HUES64 (cell line): ENCODE measurements at regions not wholly inside any gene's neighbourhood (a gene's known extent, or its start where the extent isn't known, plus 50 kb on each side); places are given as distances from the start of the nearest gene placed in this dataset.

Experiments used
- H3K27ac ChIP-seq: 2 replicates; pipeline ENCODE4 v1.7.0; 2013; ENCODE audit warnings: low read depth, low read length, inconsistent platforms
- H3K27me3 ChIP-seq: 2 replicates; pipeline ENCODE4 v1.6.1; 2013; ENCODE audit warnings: mild to moderate bottlenecking, low read length; ENCODE audit not compliant: insufficient read depth
- H3K36me3 ChIP-seq: 2 replicates; pipeline ENCODE4 v1.6.1; 2013; ENCODE audit warnings: mild to moderate bottlenecking, low read length; ENCODE audit not compliant: insufficient read depth
- H3K4me1 ChIP-seq: 2 replicates; pipeline ENCODE4 v1.6.1; 2013; ENCODE audit warnings: mild to moderate bottlenecking, low read length, moderate library complexity; ENCODE audit not compliant: insufficient read depth
- H3K4me3 ChIP-seq: 2 replicates; pipeline ENCODE4 v1.5.1; 2013; ENCODE audit warnings: mild to moderate bottlenecking, low read length, moderate library complexity
- H3K9ac ChIP-seq: 2 replicates; pipeline ENCODE4 v1.6.1; 2013; ENCODE audit warnings: mild to moderate bottlenecking, low read depth, low read length
- H3K9me3 ChIP-seq: 2 replicates; pipeline ENCODE4 v1.6.1; 2013; ENCODE audit warnings: low read depth, low read length; ENCODE audit not compliant: insufficient read depth
- WGBS: fragments of 150-250, 120-280 bp; methylation state at CpG from one replicate; pipeline ENCODE4 v1.1.7; 2013; ENCODE audit warnings: missing lambda C conversion rate; 5-methylcytosine and 5-hydroxymethylcytosine counted together

DNA sequence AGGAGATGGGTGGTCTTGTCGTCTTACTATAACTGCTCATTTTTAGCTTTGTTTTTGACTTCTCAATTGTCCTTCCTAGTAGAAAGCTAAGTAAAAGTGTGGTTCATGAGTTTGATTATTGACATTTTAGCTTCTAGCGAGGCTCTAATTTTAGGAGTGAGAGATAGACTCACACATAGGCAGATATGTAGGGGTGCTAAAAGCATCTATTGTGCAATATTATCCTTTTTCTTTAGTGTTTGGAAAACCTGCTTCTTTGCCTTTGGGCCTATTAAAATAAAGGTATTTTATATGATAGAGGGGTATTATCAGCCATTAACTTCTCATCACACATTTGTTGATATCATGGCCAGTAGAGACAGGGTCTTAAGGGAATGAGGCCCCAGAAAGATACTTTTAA is 195.3 kb downstream of the SPRY1 start:
- Histone ChIP-seq H3K9ac (no peak overlapping the region), H3K4me3 (no peak overlapping the region), H3K27ac (no peak overlapping the region), H3K36me3 (no peaks in the 10 kb centered on the region), H3K4me1 (no peaks in the 10 kb centered on the region), H3K9me3 (no peaks in the 10 kb centered on the region), H3K27me3 (no peaks in the 10 kb centered on the region)
- WGBS, result 95% methylated on average over 2 of the region's 2 CpGs

DNA sequence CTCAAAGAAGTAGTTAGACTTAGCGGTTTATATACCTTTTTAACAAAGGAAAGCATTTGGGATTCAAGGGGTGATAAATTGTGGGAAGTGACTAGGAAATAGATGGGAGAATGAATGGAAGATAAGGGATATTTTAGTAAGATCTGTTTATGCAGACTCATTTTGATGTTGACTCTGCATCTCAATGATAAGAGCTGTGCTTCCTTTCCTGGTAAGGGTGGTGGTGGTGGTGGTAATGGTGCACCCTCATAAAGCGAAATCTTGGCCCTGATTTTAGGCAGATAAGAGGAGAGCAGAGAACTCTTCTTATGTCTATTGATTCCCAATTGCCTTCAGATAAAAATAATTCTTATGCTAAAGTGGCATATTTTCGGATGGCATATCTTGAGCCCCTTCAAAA is 197.1 kb downstream of the SPRY1 start:
- H3K27me3 ChIP-seq, result no peaks in the 10 kb centered on the region
- H3K36me3 ChIP-seq, result no peaks in the 10 kb centered on the region
- WGBS, result 98% methylated on average over 1 of the region's 3 CpGs
- H3K9ac ChIP-seq, result no peak overlapping the region
- H3K4me1 ChIP-seq, result no peaks in the 10 kb centered on the region; the same call in 1 of the 2 replicates
- no peaks in the 10 kb centered on the region for H3K9me3 ChIP-seq
- no peak overlapping the region for H3K4me3 ChIP-seq
- no peak overlapping the region for H3K27ac ChIP-seq

DNA sequence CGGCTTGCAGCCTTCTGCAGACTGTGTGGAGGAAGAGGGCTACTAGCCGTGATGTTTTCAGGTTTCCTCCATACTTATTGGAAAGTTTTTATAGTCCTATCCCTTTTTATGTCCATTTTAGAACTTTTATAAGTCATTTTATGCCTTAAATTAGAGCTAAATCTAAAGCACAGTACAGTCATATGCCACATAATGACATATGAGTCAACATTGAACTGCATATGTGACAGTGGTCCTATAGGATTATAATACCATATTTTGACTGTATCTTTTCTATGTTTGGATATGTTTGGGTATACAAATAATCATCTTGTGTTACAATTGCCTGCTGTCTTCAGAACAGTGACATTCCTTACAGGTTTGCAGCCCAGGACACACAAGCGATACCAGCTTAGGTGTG is 200.2 kb downstream of the SPRY1 start:
- Histone ChIP-seq H3K9me3 (no peaks in the 10 kb centered on the region), H3K4me3 (no peak overlapping the region), H3K4me1 (peaks cover 25% of the 10 kb centered on the region), H3K27ac (no peak overlapping the region), H3K27me3 (no peaks in the 10 kb centered on the region), H3K36me3 (no peaks in the 10 kb centered on the region), H3K9ac (no peak overlapping the region)
- WGBS, result 100% methylated on average over 3 of the region's 3 CpGs

DNA sequence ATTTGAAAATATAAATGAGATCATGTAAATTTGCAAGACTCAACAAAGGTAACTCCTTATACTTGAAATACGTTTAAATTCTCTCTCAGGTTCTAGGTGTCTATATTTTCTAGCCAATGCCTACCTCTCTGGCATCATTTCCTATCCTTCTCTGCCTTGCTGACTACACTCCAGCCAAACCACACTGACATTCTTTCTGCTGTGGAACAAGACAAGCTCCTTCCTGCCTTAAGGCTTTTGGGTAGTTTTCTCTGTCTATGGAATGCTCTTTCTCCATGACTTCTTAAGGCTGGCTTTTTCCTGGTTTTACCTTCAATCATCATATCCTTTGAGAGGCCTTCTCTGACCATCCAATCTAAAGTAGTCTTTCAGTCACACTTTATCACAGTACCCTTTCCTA is 201.0 kb downstream of the SPRY1 start:
- Histone ChIP-seq H3K36me3 (no peaks in the 10 kb centered on the region), H3K4me3 (no peak overlapping the region), H3K27ac (no peak overlapping the region), H3K9ac (no peak overlapping the region), H3K27me3 (no peaks in the 10 kb centered on the region), H3K9me3 (no peaks in the 10 kb centered on the region), H3K4me1 (peaks cover 25% of the 10 kb centered on the region)
- 95% methylated on average over 1 of the region's 1 CpG for WGBS

DNA sequence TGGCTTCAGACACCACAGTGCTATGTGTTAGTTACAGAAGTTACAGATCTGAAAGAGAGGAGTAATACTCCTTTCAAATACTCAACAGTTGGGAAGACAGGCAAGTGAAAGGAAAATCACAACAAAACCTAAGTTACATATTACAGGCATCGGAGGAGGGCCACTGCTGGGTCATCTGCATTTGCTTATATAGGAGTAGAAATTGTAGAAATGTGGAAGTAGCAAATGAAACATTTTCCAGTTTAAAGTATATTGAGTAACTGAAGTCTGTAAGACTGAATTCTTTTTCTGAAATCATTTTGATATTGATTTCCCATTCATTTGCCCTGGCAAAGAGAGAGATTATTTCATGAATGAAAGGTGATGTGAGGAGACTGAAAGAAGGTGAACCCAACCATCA is 201.7 kb downstream of the SPRY1 start:
- 83% methylated on average over 1 of the region's 1 CpG for WGBS

DNA sequence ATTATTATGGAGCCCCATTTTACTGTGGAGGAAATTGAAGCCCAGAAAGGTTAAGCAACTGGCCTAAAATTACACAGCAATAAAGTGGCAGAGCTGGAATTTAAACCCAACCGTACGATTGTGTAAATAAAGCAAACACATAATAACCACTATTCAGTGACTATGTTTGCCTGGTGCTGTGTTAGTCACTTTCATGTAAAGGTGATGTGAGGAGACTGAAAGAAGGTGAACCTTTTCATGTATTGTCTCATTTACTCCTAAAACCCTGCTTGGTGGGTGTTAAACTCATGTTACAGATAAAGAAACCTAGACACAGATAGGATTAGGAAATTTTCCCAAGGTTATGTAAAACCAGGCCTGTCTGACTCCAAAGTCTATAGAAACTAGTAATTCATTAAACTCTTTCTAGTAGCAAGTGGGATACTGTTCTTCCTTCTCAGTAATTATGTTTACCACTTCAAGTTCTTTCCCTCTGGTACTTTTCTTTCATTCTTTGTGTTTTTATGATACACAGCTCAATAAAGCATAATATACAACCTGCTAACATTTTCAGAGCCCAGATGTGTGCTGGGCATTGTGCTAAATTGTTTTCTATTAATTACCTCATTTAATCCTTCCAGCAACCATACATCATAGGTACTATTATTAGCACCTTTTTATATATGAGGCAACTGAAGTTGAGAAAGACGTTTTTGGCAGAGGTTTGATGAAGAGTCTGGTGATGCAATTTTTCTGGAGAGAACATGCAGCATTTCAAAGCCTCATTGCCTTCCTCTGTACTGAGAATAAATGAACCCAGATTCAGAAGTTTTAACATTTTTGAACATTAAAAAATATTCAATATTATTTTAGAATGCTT is 202.7 kb downstream of the SPRY1 start:
- Histone ChIP-seq H3K9me3 (no peaks in the 10 kb centered on the region), H3K4me3 (no peak overlapping the region), H3K4me1 (peaks cover 25% of the 10 kb centered on the region), H3K27ac (peak overlapping the region; percentile 39; the same call in 1 of the 2 replicates), H3K9ac (no peak overlapping the region), H3K36me3 (no peaks in the 10 kb centered on the region), H3K27me3 (no peaks in the 10 kb centered on the region)
- WGBS, result 67% methylated on average over 1 of the region's 3 CpGs

More for the DNA sequence above, 201.7 kb downstream of the SPRY1 start:
- H3K27ac ChIP-seq, result no peak overlapping the region
- H3K9me3 ChIP-seq, result no peaks in the 10 kb centered on the region
- H3K4me1 ChIP-seq, result peaks cover 25% of the 10 kb centered on the region
- H3K27me3 ChIP-seq, result no peaks in the 10 kb centered on the region
- H3K9ac ChIP-seq, result no peak overlapping the region
- no peak overlapping the region for H3K4me3 ChIP-seq
- no peaks in the 10 kb centered on the region for H3K36me3 ChIP-seq

DNA sequence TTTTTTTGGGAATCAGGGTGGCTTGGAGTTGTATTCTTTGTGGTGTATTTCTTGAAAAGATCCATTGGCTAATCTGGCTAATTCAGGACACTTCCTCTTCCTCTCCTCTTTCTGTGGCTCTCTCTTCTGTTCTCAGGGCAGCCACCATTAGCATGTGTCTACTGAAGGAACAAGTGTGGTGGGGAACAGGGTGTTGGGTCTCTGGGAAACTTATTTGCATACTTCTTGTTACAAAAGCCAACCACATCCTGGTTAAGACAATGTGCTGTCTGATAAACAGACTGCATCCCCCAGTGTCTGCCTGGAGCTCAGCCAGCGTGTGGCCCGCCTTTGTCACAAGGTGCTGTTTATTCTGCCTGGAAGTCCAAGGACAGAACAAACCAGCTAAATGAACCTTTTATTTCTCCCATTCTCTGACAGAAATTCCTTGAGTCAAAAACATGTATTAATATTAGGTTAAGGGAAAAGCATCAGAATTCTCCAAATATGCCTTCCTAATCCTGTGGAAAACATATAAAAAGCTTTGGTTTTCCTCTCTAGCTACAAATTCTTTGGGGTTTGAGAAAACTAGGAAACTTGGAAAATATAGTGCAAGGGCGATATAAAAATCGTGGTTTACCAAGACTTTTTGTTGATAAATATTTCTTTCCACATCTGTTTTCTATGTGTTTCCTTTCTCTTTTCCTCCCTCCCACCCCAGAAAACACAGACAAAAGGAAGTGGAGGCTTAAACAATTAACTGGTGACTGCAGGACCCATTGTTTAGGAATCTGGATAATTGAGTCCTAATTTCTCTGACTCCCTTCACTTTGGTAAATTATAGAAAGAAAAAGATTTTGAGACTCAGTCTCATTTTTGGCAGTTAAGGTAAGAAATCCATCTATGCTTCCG is 203.6 kb downstream of the SPRY1 start:
- H3K4me3 ChIP-seq, result no peak overlapping the region

DNA sequence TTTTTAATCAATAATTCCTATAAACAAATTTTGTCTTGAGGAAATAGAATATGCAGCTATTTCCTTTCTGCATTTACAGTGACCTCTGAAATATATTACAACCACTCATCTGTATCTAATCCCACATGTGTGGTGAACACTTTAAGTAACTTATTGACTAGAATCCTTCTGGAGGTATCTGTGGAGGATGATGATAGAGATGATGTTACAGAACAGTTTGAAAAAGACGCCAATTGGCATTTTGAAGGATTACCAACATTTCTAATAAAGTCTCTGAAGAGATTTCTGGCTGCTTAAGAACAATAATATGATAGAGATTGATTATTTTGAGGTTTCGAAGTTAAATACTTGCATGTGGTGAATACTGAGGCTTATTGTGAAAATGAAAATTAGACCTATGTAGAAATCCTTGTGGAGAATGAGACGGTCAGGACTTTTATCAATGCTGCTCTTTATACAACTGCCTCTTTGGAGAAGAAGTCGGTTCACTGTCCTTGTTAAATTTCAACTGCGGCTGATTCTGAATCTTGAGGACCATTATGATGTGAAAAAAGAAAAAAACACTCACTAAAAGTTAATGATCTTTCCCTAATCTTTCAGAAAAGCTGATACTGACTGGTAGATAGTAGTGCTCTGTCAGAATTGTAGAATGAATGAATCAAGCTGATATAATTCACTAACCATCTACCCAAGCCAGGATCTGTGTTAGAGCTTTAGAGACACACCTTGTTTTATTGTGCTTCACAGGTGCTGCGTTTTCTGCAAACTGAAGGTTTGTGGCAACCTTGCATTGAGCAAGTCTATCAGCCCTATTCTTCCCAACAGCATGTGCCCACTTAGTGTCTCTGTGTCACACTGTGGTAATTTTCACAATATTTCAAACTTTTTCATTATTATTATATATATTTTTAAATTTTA is 204.7 kb downstream of the SPRY1 start:
- H3K36me3 ChIP-seq, result no peaks in the 10 kb centered on the region
- 93% methylated on average over 6 of the region's 6 CpGs for WGBS
- no peaks in the 10 kb centered on the region for H3K27me3 ChIP-seq
- no peak overlapping the region for H3K9ac ChIP-seq
- peaks cover 25% of the 10 kb centered on the region for H3K4me1 ChIP-seq
- H3K27ac ChIP-seq, result peak overlapping the region; percentile 87; the same call in 1 of the 2 replicates
- H3K9me3 ChIP-seq, result no peaks in the 10 kb centered on the region
- H3K4me3 ChIP-seq, result no peak overlapping the region

More for the DNA sequence above, 203.6 kb downstream of the SPRY1 start:
- 38% methylated on average over 3 of the region's 5 CpGs for WGBS
- no peaks in the 10 kb centered on the region for H3K36me3 ChIP-seq
- H3K27ac ChIP-seq, result peak overlapping the region; percentile 87
- peak overlapping the region; percentile 59 for H3K9ac ChIP-seq
- no peaks in the 10 kb centered on the region for H3K9me3 ChIP-seq
- no peaks in the 10 kb centered on the region for H3K27me3 ChIP-seq
- peaks cover 25% of the 10 kb centered on the region for H3K4me1 ChIP-seq

DNA sequence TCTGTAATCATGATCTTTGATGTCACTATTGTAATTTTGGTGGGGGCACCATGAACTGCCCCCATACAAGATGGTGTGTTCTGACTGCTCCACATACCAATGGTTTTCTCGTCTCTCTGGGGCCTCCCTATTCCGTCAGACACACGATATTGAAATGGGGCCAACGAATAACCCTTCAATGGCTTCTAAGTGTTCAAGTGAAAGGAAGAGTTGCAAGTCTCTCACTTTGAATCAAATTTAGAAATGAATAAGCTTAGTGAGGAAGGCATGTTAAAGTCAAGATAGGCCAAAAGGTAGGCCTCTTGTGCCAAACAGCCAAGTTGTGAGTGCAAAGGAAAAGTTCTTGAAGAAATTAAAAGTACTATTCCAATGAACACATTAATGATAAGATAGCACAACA is 205.4 kb downstream of the SPRY1 start:
- Histone ChIP-seq H3K27me3 (no peaks in the 10 kb centered on the region), H3K9ac (no peak overlapping the region), H3K9me3 (no peaks in the 10 kb centered on the region), H3K36me3 (no peaks in the 10 kb centered on the region), H3K4me1 (peaks cover 25% of the 10 kb centered on the region), H3K27ac (no peak overlapping the region), H3K4me3 (no peak overlapping the region)
- WGBS, result 97% methylated on average over 4 of the region's 4 CpGs

DNA sequence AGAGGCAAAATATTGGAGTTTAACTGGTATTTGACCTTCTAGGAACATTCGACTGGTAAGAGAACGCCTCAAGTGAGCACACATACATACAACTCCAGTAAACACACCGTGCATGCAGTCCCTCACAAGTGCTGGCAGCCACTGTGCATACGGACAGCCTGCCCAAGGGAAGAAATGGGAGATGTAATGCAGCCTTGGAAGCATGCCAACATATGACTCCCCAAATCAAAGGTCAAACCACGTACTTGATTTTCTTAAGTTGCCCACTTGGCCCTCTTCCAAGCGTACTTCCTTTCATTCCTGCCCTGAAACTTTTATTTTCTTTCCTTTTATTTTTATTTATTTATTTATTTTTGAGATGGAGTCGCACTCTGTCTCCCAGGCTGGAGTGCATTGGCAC is 206.6 kb downstream of the SPRY1 start:
- no peak overlapping the region for H3K9ac ChIP-seq
- peaks cover 25% of the 10 kb centered on the region for H3K4me1 ChIP-seq
- H3K4me3 ChIP-seq, result no peak overlapping the region
- H3K27ac ChIP-seq, result no peak overlapping the region
- H3K36me3 ChIP-seq, result no peaks in the 10 kb centered on the region
- WGBS, result 99% methylated on average over 7 of the region's 7 CpGs
- H3K27me3 ChIP-seq, result no peaks in the 10 kb centered on the region
- no peaks in the 10 kb centered on the region for H3K9me3 ChIP-seq
